Duodenal mucosa (tissue), 2 donors: ENCODE measurements at regions not wholly inside any gene's neighbourhood (a gene's known extent, or its start where the extent isn't known, plus 50 kb on each side); places are given as distances from the start of the nearest gene placed in this dataset.

Experiments
- H3K27ac ChIP-seq: one replicate; pipeline ENCODE4 v1.7.0; 2013; ENCODE audit warnings: low read depth, low read length
- H3K27me3 ChIP-seq, 2 donors: one replicate each; pipeline ENCODE4 v1.7.0; 2013; ENCODE audit warnings: low read length in 2 of 2, control low read depth in 1 of 2; ENCODE audit not compliant: insufficient read depth in 2 of 2, control insufficient read depth in 1 of 2
- H3K36me3 ChIP-seq, 2 donors: one replicate each; pipeline ENCODE4 v1.7.0; 2013; ENCODE audit warnings: low read length in 2 of 2, control low read depth in 1 of 2; ENCODE audit not compliant: insufficient read depth in 2 of 2, control insufficient read depth in 1 of 2
- H3K4me1 ChIP-seq, 2 donors: one replicate each; pipeline ENCODE4 v1.7.0; 2013; ENCODE audit warnings: low read length in 2 of 2, control low read depth in 1 of 2; ENCODE audit not compliant: insufficient read depth in 2 of 2, control insufficient read depth in 1 of 2
- H3K4me3 ChIP-seq, 2 donors: one replicate each; pipeline ENCODE4 v1.7.0; 2013; ENCODE audit warnings: low read length in 2 of 2, low read depth in 1 of 2
- H3K9ac ChIP-seq, 2 donors: one replicate each; pipeline ENCODE4 v1.7.0; 2013; ENCODE audit warnings: low read length in 2 of 2, low read depth in 1 of 2
- H3K9me3 ChIP-seq, 2 donors: one replicate each; pipeline ENCODE4 v1.7.0; 2013; ENCODE audit warnings: low read length in 2 of 2, control low read depth in 1 of 2; ENCODE audit not compliant: control insufficient read depth in 1 of 2

DNA sequence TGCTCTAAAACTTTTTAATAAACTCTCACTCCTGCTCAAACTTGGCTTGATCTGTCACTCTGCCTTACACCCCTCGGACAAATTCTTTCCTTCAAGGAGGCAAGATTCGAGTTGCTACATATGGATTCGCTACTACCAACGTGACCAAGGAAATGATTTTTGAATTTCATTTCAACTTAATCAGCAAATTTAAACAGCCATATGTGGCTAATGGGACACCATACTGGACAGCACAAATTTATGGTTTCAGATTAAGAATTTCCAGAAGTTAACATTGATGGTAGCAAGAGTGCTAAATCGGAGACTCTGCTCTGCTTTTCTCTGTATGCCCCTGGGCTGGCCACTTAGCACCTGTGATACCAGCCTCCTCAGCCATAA lies 318.2 kb upstream of the PSMD7 start:
- no peak overlapping the region for H3K9ac ChIP-seq
- H3K9me3 ChIP-seq: no peaks in the 10 kb centered on the region
- H3K27me3 ChIP-seq: no peaks in the 10 kb centered on the region
- no peak overlapping the region for H3K4me3 ChIP-seq
- H3K4me1 ChIP-seq: no peaks in the 10 kb centered on the region
- H3K27ac ChIP-seq: no peak overlapping the region
- H3K36me3 ChIP-seq: no peaks in the 10 kb centered on the region

DNA sequence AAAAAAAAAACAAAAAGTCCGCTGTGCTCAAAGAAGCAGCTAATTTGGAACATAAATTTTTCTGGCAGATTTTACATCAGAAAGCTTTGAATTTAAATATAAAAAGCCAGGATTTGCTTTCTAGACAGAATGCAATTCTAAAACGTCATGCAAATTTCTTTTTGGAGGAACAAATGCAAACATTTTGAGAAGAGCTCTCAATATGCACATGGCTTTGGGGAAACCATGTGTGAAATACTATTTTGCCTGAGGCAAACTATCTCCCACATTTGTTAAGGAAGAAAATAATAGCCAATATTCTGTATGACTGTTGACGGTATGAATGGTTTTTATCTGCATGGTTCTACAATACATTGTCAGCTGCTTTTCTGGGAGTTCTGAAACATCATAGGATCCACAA lies 320.0 kb upstream of the PSMD7 start:
- Histone ChIP-seq H3K9me3 (no peaks in the 10 kb centered on the region), H3K27me3 (no peaks in the 10 kb centered on the region), H3K36me3 (no peaks in the 10 kb centered on the region), H3K9ac (no peak overlapping the region), H3K27ac (no peak overlapping the region), H3K4me3 (no peak overlapping the region), H3K4me1 (no peaks in the 10 kb centered on the region)

DNA sequence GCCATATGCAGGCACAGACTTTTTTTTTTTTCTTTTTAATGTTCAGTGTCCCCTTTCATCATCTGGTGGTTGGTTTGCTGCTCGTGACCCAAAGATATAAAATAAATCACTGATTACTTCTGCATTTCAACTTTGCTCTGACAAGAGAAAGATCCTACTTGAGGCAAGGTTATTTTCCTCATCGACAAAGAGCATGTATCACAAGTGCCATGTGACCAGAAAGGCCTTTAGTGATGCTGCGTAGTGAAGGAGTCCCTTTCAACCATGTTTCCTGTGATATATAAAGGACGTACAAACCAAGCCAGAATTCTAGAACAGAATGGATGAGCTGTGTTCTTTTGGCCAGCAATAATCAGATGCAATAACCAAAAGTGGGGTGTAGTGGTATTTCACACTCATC lies 323.4 kb upstream of the PSMD7 start:
- Histone ChIP-seq H3K4me3 (no peak overlapping the region), H3K4me1 (no peaks in the 10 kb centered on the region), H3K27me3 (no peaks in the 10 kb centered on the region), H3K27ac (no peak overlapping the region), H3K9ac (no peak overlapping the region), H3K9me3 (no peaks in the 10 kb centered on the region), H3K36me3 (no peaks in the 10 kb centered on the region)

- H3K27me3 ChIP-seq: peaks cover 0 to 2% of the 10 kb centered on the region in 2 donors
- H3K4me1 ChIP-seq: no peaks in the 10 kb centered on the region
- H3K4me3 ChIP-seq: no peak overlapping the region
- no peaks in the 10 kb centered on the region for H3K9me3 ChIP-seq
- H3K9ac ChIP-seq: no peak overlapping the region
- no peak overlapping the region for H3K27ac ChIP-seq
- no peaks in the 10 kb centered on the region for H3K36me3 ChIP-seq
These were observed 329.8 kb upstream of the PSMD7 start for GRCh38 chr16:73966851-73967250.

GRCh38 chr16:73965591-73965990 lies 331.0 kb upstream of the PSMD7 start:
- Histone ChIP-seq H3K9me3 (no peaks in the 10 kb centered on the region), H3K36me3 (no peaks in the 10 kb centered on the region), H3K4me1 (no peaks in the 10 kb centered on the region), H3K4me3 (no peak overlapping the region), H3K9ac (no peak overlapping the region), H3K27ac (no peak overlapping the region), H3K27me3 (peaks cover 0 to 2% of the 10 kb centered on the region in 2 donors)

- Histone ChIP-seq H3K4me1 (no peaks in the 10 kb centered on the region), H3K27ac (no peak overlapping the region), H3K9ac (no peak overlapping the region), H3K36me3 (no peaks in the 10 kb centered on the region), H3K9me3 (no peaks in the 10 kb centered on the region), H3K27me3 (no peaks in the 10 kb centered on the region), H3K4me3 (no peak overlapping the region)
These were observed 339.8 kb upstream of the PSMD7 start for GRCh38 chr16:73956587-73957494.

DNA sequence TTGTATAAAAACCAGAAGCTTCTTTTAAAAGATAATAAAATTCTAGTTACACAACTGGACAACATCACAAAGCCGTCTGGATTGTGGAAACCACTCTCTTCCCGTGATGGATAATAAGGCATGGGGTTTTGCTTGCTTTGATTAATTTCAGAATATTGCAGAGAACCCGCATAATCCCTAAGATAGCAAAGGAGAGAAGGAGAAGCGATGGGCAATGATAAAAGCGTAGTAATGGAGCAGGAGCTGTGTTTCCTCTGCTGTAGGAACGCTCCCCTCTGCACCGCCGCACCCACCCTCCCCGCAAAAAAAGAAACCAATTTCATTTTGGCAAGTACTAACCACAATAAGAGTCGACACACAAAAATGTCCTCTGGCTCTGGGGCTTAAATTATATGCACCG lies 340.9 kb upstream of the PSMD7 start:
- Histone ChIP-seq H3K4me3 (no peak overlapping the region), H3K27ac (no peak overlapping the region), H3K27me3 (no peaks in the 10 kb centered on the region), H3K4me1 (no peaks in the 10 kb centered on the region), H3K36me3 (no peaks in the 10 kb centered on the region), H3K9ac (no peak overlapping the region), H3K9me3 (no peaks in the 10 kb centered on the region)

- H3K9me3 ChIP-seq: no peaks in the 10 kb centered on the region
- no peak overlapping the region for H3K27ac ChIP-seq
- no peaks in the 10 kb centered on the region for H3K36me3 ChIP-seq
- no peak overlapping the region for H3K4me3 ChIP-seq
- H3K4me1 ChIP-seq: no peaks in the 10 kb centered on the region
- no peak overlapping the region for H3K9ac ChIP-seq
- H3K27me3 ChIP-seq: no peaks in the 10 kb centered on the region
These were observed 341.4 kb upstream of the PSMD7 start for GRCh38 chr16:73955255-73955654.

GRCh38 chr16:73951481-73951880 lies 345.1 kb upstream of the PSMD7 start:
- H3K9ac ChIP-seq: no peak overlapping the region
- no peaks in the 10 kb centered on the region for H3K27me3 ChIP-seq
- no peaks in the 10 kb centered on the region for H3K4me1 ChIP-seq
- H3K36me3 ChIP-seq: no peaks in the 10 kb centered on the region
- no peak overlapping the region for H3K27ac ChIP-seq
- no peak overlapping the region for H3K4me3 ChIP-seq
- no peaks in the 10 kb centered on the region for H3K9me3 ChIP-seq

DNA sequence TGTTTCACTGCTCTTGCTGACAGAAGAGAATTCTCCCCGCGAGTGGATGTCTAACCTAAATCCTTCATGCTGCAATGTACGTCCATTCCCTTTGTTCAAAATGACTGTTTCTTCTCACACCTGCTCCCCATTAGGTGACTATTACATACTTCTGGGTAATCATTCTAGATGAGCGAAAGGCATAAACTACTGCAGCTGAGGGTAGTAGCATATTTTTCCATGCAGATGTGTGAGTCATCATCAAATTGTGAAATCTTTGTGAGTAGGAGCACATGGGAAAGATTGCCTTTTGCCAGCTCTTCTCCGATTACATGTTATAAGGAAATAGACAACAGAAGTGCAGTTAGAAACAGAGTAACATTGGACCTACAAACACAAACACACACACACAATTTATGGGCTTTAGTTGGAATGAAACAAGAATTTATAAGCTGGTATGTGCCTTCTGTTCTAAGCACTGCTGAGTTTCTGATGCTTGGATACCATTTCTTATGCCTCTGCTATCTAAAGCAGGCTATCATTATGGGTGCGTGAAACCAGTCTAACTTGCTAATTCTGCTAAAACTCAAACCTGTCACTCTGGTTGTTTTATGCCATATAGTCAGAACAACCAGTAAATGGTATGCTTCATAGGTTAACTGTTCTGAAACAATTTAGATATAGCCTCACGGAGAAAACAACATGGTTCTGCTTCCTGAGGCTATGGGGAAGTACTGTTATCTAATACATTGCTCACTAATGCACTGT lies 346.9 kb upstream of the PSMD7 start:
- no peak overlapping the region for H3K27ac ChIP-seq
- no peaks in the 10 kb centered on the region for H3K27me3 ChIP-seq
- no peaks in the 10 kb centered on the region for H3K4me1 ChIP-seq
- H3K36me3 ChIP-seq: no peaks in the 10 kb centered on the region
- H3K9ac ChIP-seq: no peak overlapping the region
- H3K4me3 ChIP-seq: no peak overlapping the region
- H3K9me3 ChIP-seq: no peaks in the 10 kb centered on the region
